ENCODE measurements at regions not wholly inside any gene's neighbourhood (a gene's known extent, or its start where the extent isn't known, plus 50 kb on each side); places are given as distances from the start of the nearest gene placed in this dataset.

DNA sequence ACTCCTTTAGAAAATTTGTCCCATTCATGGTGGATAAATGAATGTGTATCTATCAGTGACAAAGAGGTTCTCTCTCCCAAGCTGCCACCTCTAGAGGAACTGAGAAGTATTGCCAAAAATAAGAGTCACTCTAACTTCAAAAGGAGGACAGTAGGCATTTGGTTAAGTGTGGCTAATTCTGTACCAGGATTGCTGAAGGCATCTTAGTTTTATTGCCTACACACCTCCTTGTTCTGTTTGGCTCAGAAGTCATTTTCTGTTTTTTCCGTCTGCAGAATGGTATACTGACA lies 189.0 kb upstream of the MPPED2 start:
- H3K27ac ChIP-seq (ENCODE audit: low read length): no peak overlapping the region
- POLR2A ChIA-PET: no interaction called here
- TF ChIP-seq, protein P1, sequence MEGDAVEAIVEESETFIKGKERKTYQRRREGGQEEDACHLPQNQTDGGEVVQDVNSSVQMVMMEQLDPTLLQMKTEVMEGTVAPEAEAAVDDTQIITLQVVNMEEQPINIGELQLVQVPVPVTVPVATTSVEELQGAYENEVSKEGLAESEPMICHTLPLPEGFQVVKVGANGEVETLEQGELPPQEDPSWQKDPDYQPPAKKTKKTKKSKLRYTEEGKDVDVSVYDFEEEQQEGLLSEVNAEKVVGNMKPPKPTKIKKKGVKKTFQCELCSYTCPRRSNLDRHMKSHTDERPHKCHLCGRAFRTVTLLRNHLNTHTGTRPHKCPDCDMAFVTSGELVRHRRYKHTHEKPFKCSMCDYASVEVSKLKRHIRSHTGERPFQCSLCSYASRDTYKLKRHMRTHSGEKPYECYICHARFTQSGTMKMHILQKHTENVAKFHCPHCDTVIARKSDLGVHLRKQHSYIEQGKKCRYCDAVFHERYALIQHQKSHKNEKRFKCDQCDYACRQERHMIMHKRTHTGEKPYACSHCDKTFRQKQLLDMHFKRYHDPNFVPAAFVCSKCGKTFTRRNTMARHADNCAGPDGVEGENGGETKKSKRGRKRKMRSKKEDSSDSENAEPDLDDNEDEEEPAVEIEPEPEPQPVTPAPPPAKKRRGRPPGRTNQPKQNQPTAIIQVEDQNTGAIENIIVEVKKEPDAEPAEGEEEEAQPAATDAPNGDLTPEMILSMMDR (IDR thresholded peaks at IDR 0.05): no peak
- TF ChIP-seq SIN3A (IDR thresholded peaks at IDR 0.05; ENCODE audit: borderline replicate concordance, insufficient read depth, low read depth, low read length) (no peak), TCF7L2 (IDR thresholded peaks at IDR 0.05; ENCODE audit: low read depth, low read length) (no peak), POLR2AphosphoS5 (IDR thresholded peaks at IDR 0.05; ENCODE audit: low read depth, low read length) (no peak)
- TF ChIP-seq, protein P2, sequence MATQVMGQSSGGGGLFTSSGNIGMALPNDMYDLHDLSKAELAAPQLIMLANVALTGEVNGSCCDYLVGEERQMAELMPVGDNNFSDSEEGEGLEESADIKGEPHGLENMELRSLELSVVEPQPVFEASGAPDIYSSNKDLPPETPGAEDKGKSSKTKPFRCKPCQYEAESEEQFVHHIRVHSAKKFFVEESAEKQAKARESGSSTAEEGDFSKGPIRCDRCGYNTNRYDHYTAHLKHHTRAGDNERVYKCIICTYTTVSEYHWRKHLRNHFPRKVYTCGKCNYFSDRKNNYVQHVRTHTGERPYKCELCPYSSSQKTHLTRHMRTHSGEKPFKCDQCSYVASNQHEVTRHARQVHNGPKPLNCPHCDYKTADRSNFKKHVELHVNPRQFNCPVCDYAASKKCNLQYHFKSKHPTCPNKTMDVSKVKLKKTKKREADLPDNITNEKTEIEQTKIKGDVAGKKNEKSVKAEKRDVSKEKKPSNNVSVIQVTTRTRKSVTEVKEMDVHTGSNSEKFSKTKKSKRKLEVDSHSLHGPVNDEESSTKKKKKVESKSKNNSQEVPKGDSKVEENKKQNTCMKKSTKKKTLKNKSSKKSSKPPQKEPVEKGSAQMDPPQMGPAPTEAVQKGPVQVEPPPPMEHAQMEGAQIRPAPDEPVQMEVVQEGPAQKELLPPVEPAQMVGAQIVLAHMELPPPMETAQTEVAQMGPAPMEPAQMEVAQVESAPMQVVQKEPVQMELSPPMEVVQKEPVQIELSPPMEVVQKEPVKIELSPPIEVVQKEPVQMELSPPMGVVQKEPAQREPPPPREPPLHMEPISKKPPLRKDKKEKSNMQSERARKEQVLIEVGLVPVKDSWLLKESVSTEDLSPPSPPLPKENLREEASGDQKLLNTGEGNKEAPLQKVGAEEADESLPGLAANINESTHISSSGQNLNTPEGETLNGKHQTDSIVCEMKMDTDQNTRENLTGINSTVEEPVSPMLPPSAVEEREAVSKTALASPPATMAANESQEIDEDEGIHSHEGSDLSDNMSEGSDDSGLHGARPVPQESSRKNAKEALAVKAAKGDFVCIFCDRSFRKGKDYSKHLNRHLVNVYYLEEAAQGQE (IDR thresholded peaks at IDR 0.05; ENCODE audit: insufficient read depth in 1 of 2, low read depth in 2 of 2, low read length in 1 of 2): no peak
- DNase-seq (ENCODE audit: low read depth, low spot score): no peak
- ATAC-seq: no peak
- H3K4me3 ChIP-seq (ENCODE audit: low read depth in 2 of 2, low read length in 2 of 2): no peak overlapping the region
- no peaks in the 10 kb centered on the region for H3K9me3 ChIP-seq (ENCODE audit: control insufficient read depth, insufficient read depth, low read depth, low read length)
- in situ Hi-C loops (cut with HindIII; ENCODE audit: low pct_unique_long_range_greater_than_20kb, low sequenced_read_pairs): no loop called here
- CTCF ChIA-PET: no interaction called here
- no peaks in the 10 kb centered on the region for H3K4me1 ChIP-seq (ENCODE audit: control insufficient read depth, insufficient read depth, low read length)
- H3K27me3 ChIP-seq (ENCODE audit: control insufficient read depth, insufficient read depth, low read length): no peaks in the 10 kb centered on the region
- BruUV-seq (replicated peaks): no TSS peak
- intact Hi-C loops (cut with micrococcal nuclease; ENCODE audit: unreplicated experiment): no loop called here
- no peaks in the 10 kb centered on the region for H3K36me3 ChIP-seq (ENCODE audit: control insufficient read depth, insufficient read depth, low read length)

DNA sequence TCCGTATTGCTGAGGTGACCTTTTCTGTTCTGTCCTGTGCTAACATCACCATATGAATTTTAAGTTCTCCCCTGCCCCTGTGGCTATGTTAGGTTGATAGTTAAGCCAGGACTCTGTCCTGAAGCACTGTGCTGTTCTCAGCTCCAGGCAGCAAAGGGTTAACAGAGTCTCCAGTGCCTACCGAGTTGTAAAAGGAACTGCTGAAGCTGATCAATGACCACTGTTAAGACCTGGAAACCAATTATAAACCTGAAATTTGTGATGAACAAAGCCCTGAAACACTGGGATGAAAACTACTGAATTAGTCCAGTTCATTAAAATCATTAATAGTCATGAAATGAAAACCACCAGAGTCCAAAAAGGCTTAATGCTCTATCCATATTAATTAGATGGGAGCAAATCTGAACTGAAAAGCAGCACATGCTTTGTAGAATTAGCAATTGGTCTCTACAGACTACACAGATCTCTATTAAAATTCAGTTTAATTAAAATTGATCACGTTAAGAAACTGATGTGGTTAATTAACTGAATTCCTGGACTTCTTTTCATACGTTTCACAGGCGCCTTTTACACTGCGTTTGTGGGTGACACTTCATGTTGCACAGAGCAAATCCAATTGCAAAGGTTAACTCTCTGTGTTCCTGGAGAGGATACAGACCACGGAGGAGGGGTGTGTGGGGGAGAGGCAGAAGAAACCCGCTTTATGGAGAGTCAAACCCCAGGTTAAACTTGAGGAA lies 188.5 kb upstream of the MPPED2 start:
- in situ Hi-C loops (cut with HindIII; ENCODE audit: low pct_unique_long_range_greater_than_20kb, low sequenced_read_pairs) (no loop called here), intact Hi-C loops (cut with micrococcal nuclease; ENCODE audit: unreplicated experiment) (no loop called here)
- Histone ChIP-seq H3K36me3 (ENCODE audit: control insufficient read depth, insufficient read depth, low read length) (no peaks in the 10 kb centered on the region), H3K27ac (ENCODE audit: low read length) (no peak overlapping the region), H3K9me3 (ENCODE audit: control insufficient read depth, insufficient read depth, low read depth, low read length) (no peaks in the 10 kb centered on the region), H3K4me1 (ENCODE audit: control insufficient read depth, insufficient read depth, low read length) (no peaks in the 10 kb centered on the region), H3K4me3 (ENCODE audit: low read depth in 2 of 2, low read length in 2 of 2) (no peak overlapping the region), H3K27me3 (ENCODE audit: control insufficient read depth, insufficient read depth, low read length) (no peaks in the 10 kb centered on the region)
- ChIA-PET CTCF (no interaction called here), POLR2A (no interaction called here)
- no peak for ATAC-seq
- TF ChIP-seq, protein P2 (IDR thresholded peaks at IDR 0.05; ENCODE audit: insufficient read depth in 1 of 2, low read depth in 2 of 2, low read length in 1 of 2): no peak
- TF ChIP-seq POLR2AphosphoS5 (IDR thresholded peaks at IDR 0.05; ENCODE audit: low read depth, low read length) (no peak), TCF7L2 (IDR thresholded peaks at IDR 0.05; ENCODE audit: low read depth, low read length) (no peak), SIN3A (IDR thresholded peaks at IDR 0.05; ENCODE audit: borderline replicate concordance, insufficient read depth, low read depth, low read length) (no peak)
- TF ChIP-seq, protein P1 (IDR thresholded peaks at IDR 0.05): no peak
- no TSS peak for BruUV-seq (replicated peaks)
- DNase-seq (ENCODE audit: low read depth, low spot score): no peak

Measured in Panc1 (cell line).